ENCODE measurements at regions not wholly inside any gene's neighbourhood (a gene's known extent, or its start where the extent isn't known, plus 50 kb on each side); places are given as distances from the start of the nearest gene placed in this dataset.
A peak's percentile ranks its signal among the peaks of the same experiment; 100 is the strongest.

DNA sequence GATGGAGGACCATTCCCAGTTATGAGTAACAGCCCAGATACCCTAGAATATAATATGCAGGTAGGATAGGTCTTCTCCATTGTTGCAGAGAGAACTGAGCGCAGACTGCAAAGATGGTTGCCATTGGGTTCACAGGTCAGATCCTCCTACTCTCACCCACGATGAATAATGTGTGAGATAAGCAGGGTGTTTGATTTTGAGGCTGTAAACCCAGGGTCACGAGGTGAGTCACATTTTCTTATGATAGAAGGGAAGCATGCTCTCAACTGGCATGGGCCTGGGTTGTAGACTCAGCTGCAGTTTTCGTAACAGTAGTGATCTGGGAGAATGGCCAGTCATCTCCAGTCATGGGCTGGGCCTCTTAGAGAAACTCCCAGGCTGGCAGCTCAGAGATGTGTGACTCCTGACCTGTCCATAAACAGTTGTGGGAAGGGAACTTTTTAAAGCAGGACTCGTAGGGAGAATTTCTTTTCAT, 74.2 kb downstream of the CD164 start:
- ATAC-seq (peak; percentile 93), DNase-seq (peak in 2 of 3 donors; percentile 64 to 74)
- no peak overlapping the region for H3K4me3 ChIP-seq
- H3K4me1 ChIP-seq (ENCODE audit: low read depth): peaks cover 4% of the 10 kb centered on the region
- intact Hi-C loops (cut with DNase I, micrococcal nuclease): no loop called here
- H3K9me3 ChIP-seq: no peaks in the 10 kb centered on the region
- no peaks in the 10 kb centered on the region for H3K36me3 ChIP-seq (ENCODE audit: low read depth)
- TF ChIP-seq, protein P1, sequence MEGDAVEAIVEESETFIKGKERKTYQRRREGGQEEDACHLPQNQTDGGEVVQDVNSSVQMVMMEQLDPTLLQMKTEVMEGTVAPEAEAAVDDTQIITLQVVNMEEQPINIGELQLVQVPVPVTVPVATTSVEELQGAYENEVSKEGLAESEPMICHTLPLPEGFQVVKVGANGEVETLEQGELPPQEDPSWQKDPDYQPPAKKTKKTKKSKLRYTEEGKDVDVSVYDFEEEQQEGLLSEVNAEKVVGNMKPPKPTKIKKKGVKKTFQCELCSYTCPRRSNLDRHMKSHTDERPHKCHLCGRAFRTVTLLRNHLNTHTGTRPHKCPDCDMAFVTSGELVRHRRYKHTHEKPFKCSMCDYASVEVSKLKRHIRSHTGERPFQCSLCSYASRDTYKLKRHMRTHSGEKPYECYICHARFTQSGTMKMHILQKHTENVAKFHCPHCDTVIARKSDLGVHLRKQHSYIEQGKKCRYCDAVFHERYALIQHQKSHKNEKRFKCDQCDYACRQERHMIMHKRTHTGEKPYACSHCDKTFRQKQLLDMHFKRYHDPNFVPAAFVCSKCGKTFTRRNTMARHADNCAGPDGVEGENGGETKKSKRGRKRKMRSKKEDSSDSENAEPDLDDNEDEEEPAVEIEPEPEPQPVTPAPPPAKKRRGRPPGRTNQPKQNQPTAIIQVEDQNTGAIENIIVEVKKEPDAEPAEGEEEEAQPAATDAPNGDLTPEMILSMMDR (IDR thresholded peaks at IDR 0.05): no peak

DNA sequence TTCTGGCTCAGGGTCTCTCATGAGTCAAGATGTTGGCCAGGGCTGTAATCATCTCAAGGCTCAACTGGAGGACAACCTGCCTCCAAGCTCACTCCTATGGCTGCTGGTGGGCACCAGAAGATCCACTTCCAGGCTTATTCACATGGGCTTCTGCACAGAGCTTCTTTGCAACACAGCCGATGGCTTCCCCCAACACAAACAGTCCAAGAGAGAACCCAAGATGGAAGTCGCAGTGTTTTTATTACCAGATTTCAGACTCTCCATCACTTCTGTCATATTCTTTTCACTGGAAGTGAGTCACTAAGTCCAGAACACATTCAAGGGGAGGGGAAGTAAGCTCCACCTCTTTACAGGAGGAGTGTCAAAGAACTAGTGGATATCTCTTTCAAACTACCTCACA, 75.5 kb downstream of the CD164 start:
- DNase-seq: no peak
- no peak for ATAC-seq
- no peak overlapping the region for H3K4me3 ChIP-seq
- H3K4me1 ChIP-seq (ENCODE audit: low read depth): peaks cover 4% of the 10 kb centered on the region
- TF ChIP-seq, protein P1 (IDR thresholded peaks at IDR 0.05): no peak
- intact Hi-C loops (cut with DNase I, micrococcal nuclease): no loop called here
- H3K36me3 ChIP-seq (ENCODE audit: low read depth): no peaks in the 10 kb centered on the region
- H3K9me3 ChIP-seq: no peaks in the 10 kb centered on the region

DNA sequence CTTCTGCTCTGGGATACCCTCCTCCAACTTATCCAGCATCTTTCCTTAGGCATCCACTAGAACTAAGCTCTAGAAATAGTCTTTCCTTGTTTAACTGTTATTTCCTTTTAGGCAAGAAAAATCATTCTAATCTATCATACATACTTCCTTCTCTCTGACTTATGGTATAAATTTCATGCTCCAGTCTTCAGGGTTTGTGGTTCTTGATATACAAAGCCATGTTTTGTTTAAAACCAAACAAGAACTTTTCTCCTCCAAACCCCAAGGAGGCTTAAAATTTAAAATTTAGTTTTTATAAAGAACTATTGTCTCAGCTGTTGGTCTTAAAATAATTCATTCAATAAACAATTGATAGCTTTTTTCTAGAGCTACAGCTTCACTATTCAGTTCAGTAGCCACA, 77.2 kb downstream of the CD164 start:
- TF ChIP-seq, protein P1 (IDR thresholded peaks at IDR 0.05): no peak
- intact Hi-C loops (cut with DNase I, micrococcal nuclease): no loop called here
- Histone ChIP-seq H3K4me1 (ENCODE audit: low read depth) (peaks cover 4% of the 10 kb centered on the region), H3K9me3 (no peaks in the 10 kb centered on the region), H3K4me3 (no peak overlapping the region), H3K36me3 (ENCODE audit: low read depth) (no peaks in the 10 kb centered on the region)
- DNase-seq: no peak
- ATAC-seq: no peak

DNA sequence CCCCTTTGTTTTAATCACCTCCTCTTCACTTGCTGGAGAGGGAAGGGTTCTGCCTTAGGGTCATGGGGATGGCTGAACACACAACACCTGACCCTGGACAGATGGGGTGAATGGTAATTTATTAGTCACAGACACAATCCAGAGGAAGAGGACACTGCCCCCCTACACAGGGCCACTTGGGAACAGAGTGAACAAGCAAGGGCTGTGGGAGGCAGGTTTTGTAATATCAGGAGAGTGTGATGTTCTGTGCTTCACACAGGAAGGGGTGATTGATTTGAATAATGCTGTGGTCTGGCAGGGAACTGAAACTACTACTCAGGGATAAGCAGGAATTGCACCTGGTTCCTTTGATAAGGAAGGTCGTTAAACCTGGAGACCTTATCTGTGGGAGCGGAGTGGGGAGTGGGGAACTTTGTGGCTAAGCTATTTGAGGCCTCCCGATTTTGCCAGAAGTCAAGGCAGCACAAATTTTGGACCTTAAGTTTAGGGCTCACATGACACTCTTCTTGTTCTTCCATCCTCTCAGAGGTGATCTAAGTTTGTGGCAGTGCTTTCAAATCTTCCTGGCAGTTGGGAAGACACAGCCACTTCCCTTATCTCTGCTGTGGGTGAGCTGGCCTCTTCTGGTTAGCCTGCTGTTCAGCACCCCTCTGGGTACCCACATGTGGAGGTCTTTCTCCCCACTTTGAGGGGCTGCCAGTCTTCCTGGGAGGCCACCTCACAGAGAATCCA, 77.8 kb downstream of the CD164 start:
- H3K4me1 ChIP-seq (ENCODE audit: low read depth): peaks cover 4% of the 10 kb centered on the region
- peak; percentile 54 for ATAC-seq
- intact Hi-C loops (cut with DNase I, micrococcal nuclease): no loop called here

DNA sequence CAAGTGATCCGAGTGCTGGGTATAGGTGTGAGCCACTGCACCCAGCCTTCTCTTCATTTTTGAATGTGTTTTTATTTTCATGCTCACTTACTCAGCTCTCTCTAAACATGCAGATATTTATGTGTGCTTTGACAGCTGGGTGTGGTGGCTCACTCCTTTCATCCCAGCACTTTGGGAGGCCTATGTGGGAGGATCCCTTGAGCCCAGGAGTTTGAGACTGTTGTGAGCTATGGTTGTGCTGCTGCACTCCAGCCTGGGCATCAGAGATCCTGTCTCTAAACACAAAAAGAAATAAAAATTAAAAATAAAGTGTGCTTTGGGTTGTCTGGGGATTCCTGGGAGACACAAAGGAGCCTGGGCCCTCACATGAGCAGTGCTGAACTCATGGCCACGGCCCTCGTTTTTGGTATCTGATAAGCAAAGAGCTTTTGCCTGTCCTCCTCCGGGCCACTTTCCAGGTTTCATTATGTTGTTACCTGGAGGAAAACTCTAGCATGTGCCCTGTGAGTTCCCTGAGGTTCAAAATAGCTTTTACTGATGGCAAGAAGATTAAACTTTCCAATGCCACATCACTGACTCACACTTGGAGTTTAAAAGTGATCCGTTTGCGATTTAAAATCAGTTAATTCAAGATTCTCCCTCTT, 78.5 kb downstream of the CD164 start:
- H3K36me3 ChIP-seq (ENCODE audit: low read depth): no peaks in the 10 kb centered on the region
- H3K9me3 ChIP-seq: no peaks in the 10 kb centered on the region
- TF ChIP-seq, protein P1 (IDR thresholded peaks at IDR 0.05): no peak
- intact Hi-C loops (cut with DNase I, micrococcal nuclease): no loop called here
- ATAC-seq: peak; percentile 21
- peaks cover 4% of the 10 kb centered on the region for H3K4me1 ChIP-seq (ENCODE audit: low read depth)
- DNase-seq: no peak
- H3K4me3 ChIP-seq: no peak overlapping the region

More for the DNA sequence above, 77.8 kb downstream of the CD164 start:
- TF ChIP-seq, protein P1 (IDR thresholded peaks at IDR 0.05): no peak
- H3K36me3 ChIP-seq (ENCODE audit: low read depth): no peaks in the 10 kb centered on the region
- H3K4me3 ChIP-seq: no peak overlapping the region
- DNase-seq: no peak
- H3K9me3 ChIP-seq: no peaks in the 10 kb centered on the region

All from mucosa of descending colon (tissue), 3 donors.